Liver (tissue), 8 donors: ENCODE measurements at regions not wholly inside any gene's neighbourhood (a gene's known extent, or its start where the extent isn't known, plus 50 kb on each side); places are given as distances from the start of the nearest gene placed in this dataset.

Experiments used
- DNase-seq: peaks from one replicate; pipeline ENCODE4 v3.0.0-alpha.2; 2017; ENCODE audit warnings: low spot score
- H3K27ac ChIP-seq, 2 donors: one replicate each; pipeline ENCODE4 v1.7.0; 2013; ENCODE audit warnings: inconsistent platforms in 2 of 2, low read length in 2 of 2, control low read depth in 1 of 2, low read depth in 1 of 2, mild to moderate bottlenecking in 1 of 2
- H3K27me3 ChIP-seq, 4 donors: one replicate each; pipeline versions ENCODE4 v1.6.1 to v1.7.0; 2013; ENCODE audit warnings: low read length in 3 of 4, inconsistent platforms in 1 of 4, mild to moderate bottlenecking in 1 of 4, moderate library complexity in 1 of 4; ENCODE audit not compliant: control insufficient read depth in 4 of 4, insufficient read depth in 4 of 4
- H3K36me3 ChIP-seq, 4 donors: one replicate each; pipeline versions ENCODE4 v1.6.1 to v1.7.0; 2013; ENCODE audit warnings: low read length in 3 of 4, mild to moderate bottlenecking in 3 of 4, low read depth in 1 of 4, moderate library complexity in 1 of 4; ENCODE audit not compliant: control insufficient read depth in 4 of 4, insufficient read depth in 3 of 4
- H3K4me1 ChIP-seq, 4 donors: one replicate each; pipeline versions ENCODE4 v1.6.1 to v1.7.0; 2013; ENCODE audit warnings: low read length in 3 of 4, mild to moderate bottlenecking in 3 of 4, moderate library complexity in 1 of 4; ENCODE audit not compliant: control insufficient read depth in 4 of 4, insufficient read depth in 4 of 4
- H3K4me3 ChIP-seq, 3 donors: one replicate each; pipeline versions ENCODE4 v1.6.1 to v1.7.0; 2013; ENCODE audit warnings: low read length in 3 of 3, control low read depth in 1 of 3, low read depth in 1 of 3, mild to moderate bottlenecking in 1 of 3
- H3K9ac ChIP-seq, 2 donors: one replicate each; pipeline ENCODE4 v1.7.0; 2013; ENCODE audit warnings: low read length in 2 of 2, mild to moderate bottlenecking in 2 of 2, moderate library complexity in 2 of 2, control low read depth in 1 of 2, low read depth in 1 of 2
- H3K9me3 ChIP-seq, 4 donors: one replicate each; pipeline versions ENCODE4 v1.6.1 to v1.7.0; 2013; ENCODE audit warnings: low read length in 3 of 4; ENCODE audit not compliant: control insufficient read depth in 4 of 4
- CTCF ChIP-seq: fragments of 150-350 bp; IDR thresholded peaks from 2 replicates; pipeline ENCODE4 v1.5.1; 2017; ENCODE audit warnings: improper control_type of control experiment, low read depth, low read length; ENCODE audit not compliant: missing input control
- EGR1 ChIP-seq, 2 donors: IDR thresholded peaks; 2 replicates each; pipeline ENCODE4 v1.6.1; 2016 to 2018; ENCODE audit warnings: antibody characterized with exemption in 2 of 2, low read depth in 2 of 2
- FOXA1 ChIP-seq: IDR thresholded peaks from 2 replicates; pipeline ENCODE4 v1.6.1; 2016; ENCODE audit warnings: antibody characterized with exemption
- FOXA2 ChIP-seq: IDR thresholded peaks from 2 replicates; pipeline ENCODE4 v1.6.1; 2016; ENCODE audit warnings: antibody characterized with exemption
- GABPA ChIP-seq, 2 donors: IDR thresholded peaks in 1 of 2; conservative IDR thresholded peaks in 1 of 2; 2 replicates each; pipeline ENCODE4 v1.6.1; 2016; ENCODE audit warnings: antibody characterized with exemption in 2 of 2, mild to moderate bottlenecking in 1 of 2, moderate library complexity in 1 of 2
- HNF4A ChIP-seq, 2 donors: conservative IDR thresholded peaks; 2 replicates each; pipeline ENCODE4 v1.6.1; 2016; ENCODE audit warnings: antibody characterized with exemption in 2 of 2, mild to moderate bottlenecking in 2 of 2
- HNF4G ChIP-seq: IDR thresholded peaks from 2 replicates; pipeline ENCODE4 v1.6.1; 2016; ENCODE audit warnings: antibody characterized with exemption
- JUND ChIP-seq, 2 donors: IDR thresholded peaks; 2 replicates each; pipeline ENCODE4 v1.6.1; 2016; ENCODE audit warnings: antibody characterized with exemption in 2 of 2
- NR2F2 ChIP-seq: IDR thresholded peaks from 2 replicates; pipeline ENCODE4 v1.6.1; 2016; ENCODE audit warnings: antibody characterized with exemption
- RAD21 ChIP-seq, 2 donors: IDR thresholded peaks; 2 replicates each; pipeline ENCODE4 v1.6.1; 2016; ENCODE audit warnings: antibody characterized with exemption in 2 of 2, mild to moderate bottlenecking in 2 of 2
- REST ChIP-seq: IDR thresholded peaks from 2 replicates; pipeline ENCODE4 v1.6.1; 2016; ENCODE audit warnings: antibody characterized with exemption, mild to moderate bottlenecking
- RXRA ChIP-seq, 2 donors: IDR thresholded peaks; 2 replicates each; pipeline ENCODE4 v1.6.1; 2017 to 2018; ENCODE audit warnings: antibody characterized with exemption in 2 of 2, mild to moderate bottlenecking in 1 of 2
- SP1 ChIP-seq: IDR thresholded peaks from 2 replicates; pipeline ENCODE4 v1.6.1; 2018; ENCODE audit warnings: antibody characterized with exemption, mild to moderate bottlenecking
- TAF1 ChIP-seq: conservative IDR thresholded peaks from 2 replicates; pipeline ENCODE4 v1.6.1; 2016; ENCODE audit warnings: antibody characterized with exemption, mild to moderate bottlenecking
- YY1 ChIP-seq: IDR thresholded peaks from 2 replicates; pipeline ENCODE4 v1.6.1; 2016; ENCODE audit warnings: antibody characterized with exemption, mild to moderate bottlenecking
- ZBTB33 ChIP-seq: IDR thresholded peaks from 2 replicates; pipeline ENCODE4 v1.6.1; 2016; ENCODE audit warnings: antibody characterized with exemption
- WGBS: extraction: QIAGEN DNeasy Blood & Tissue Kit; methylation state at CpG from one replicate; pipeline ENCODE4 v1.1.7; 2013; 5-methylcytosine and 5-hydroxymethylcytosine counted together
- TF ChIP-seq, protein P1 (sequence below): IDR thresholded peaks from 2 replicates; pipeline ENCODE4 v1.6.1; 2016; ENCODE audit warnings: antibody characterized with exemption
- TF ChIP-seq, protein P2 (sequence below): IDR thresholded peaks from 2 replicates; pipeline ENCODE4 v1.6.1; 2016; ENCODE audit warnings: antibody characterized with exemption
- donor health status: healthy.
- donor health status: healthy.
- donor health status: healthy.
- donor health status: healthy.
- donor health status: healthy.

- Histone ChIP-seq H3K4me3 (no peak overlapping the region), H3K27ac (no peak overlapping the region), H3K4me1 (peaks cover 0 to 2% (median 0%) of the 10 kb centered on the region in 4 donors), H3K9me3 (no peaks in the 10 kb centered on the region), H3K9ac (no peak overlapping the region), H3K36me3 (no peaks in the 10 kb centered on the region), H3K27me3 (no peaks in the 10 kb centered on the region)
- TF ChIP-seq SP1, result no peak
- no peak for TF ChIP-seq TAF1
- TF ChIP-seq ZBTB33, result no peak
- TF ChIP-seq, protein P1, sequence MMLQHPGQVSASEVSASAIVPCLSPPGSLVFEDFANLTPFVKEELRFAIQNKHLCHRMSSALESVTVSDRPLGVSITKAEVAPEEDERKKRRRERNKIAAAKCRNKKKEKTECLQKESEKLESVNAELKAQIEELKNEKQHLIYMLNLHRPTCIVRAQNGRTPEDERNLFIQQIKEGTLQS, result no peak
- no peak for TF ChIP-seq HNF4A (conservative IDR thresholded peaks at IDR 0.05)
- no peak for TF ChIP-seq JUND (IDR thresholded peaks at IDR 0.05)
- TF ChIP-seq EGR1 (IDR thresholded peaks at IDR 0.05; ENCODE audit: low read depth in 2 of 2), result no peak
- TF ChIP-seq FOXA2, result no peak
- TF ChIP-seq GABPA (IDR thresholded peaks at IDR 0.05 in 1 of 2, conservative IDR thresholded peaks at IDR 0.05 in 1 of 2), result no peak
- TF ChIP-seq HNF4G, result no peak
- 71% methylated on average over 5 of the region's 5 CpGs for WGBS
- DNase-seq, result no peak
Measured at GRCh38 chr2:11904029-11904428, 157.6 kb downstream of the LPIN1 start.

- peaks cover 0 to 2% (median 0%) of the 10 kb centered on the region in 4 donors for H3K4me1 ChIP-seq
- TF ChIP-seq YY1 (no peak), RXRA (IDR thresholded peaks at IDR 0.05) (no peak), SP1 (no peak), EGR1 (IDR thresholded peaks at IDR 0.05; ENCODE audit: low read depth in 2 of 2) (no peak), ZBTB33 (no peak), FOXA1 (no peak), TAF1 (no peak), HNF4G (no peak), FOXA2 (no peak), CTCF (no peak), NR2F2 (no peak), HNF4A (conservative IDR thresholded peaks at IDR 0.05) (no peak), REST (no peak), GABPA (IDR thresholded peaks at IDR 0.05 in 1 of 2, conservative IDR thresholded peaks at IDR 0.05 in 1 of 2) (no peak), JUND (IDR thresholded peaks at IDR 0.05) (no peak), RAD21 (IDR thresholded peaks at IDR 0.05) (no peak)
- TF ChIP-seq, protein P2, sequence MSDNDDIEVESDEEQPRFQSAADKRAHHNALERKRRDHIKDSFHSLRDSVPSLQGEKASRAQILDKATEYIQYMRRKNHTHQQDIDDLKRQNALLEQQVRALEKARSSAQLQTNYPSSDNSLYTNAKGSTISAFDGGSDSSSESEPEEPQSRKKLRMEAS, result no peak
- TF ChIP-seq, protein P1, result no peak
- no peak for DNase-seq
- H3K27ac ChIP-seq, result no peak overlapping the region
- H3K27me3 ChIP-seq, result no peaks in the 10 kb centered on the region
- no peak overlapping the region for H3K9ac ChIP-seq
- WGBS, result 70% methylated on average over 3 of the region's 3 CpGs
- no peaks in the 10 kb centered on the region for H3K9me3 ChIP-seq
- H3K4me3 ChIP-seq, result no peak overlapping the region
- H3K36me3 ChIP-seq, result no peaks in the 10 kb centered on the region
Measured at GRCh38 chr2:11904941-11905340, 158.5 kb downstream of the LPIN1 start.
